Glomerular visceral epithelial cell (primary cell): ENCODE measurements at regions not wholly inside any gene's neighbourhood (a gene's known extent, or its start where the extent isn't known, plus 50 kb on each side); places are given as distances from the start of the nearest gene placed in this dataset.

ENCODE experiments used
- DNase-seq: peaks from one replicate; pipeline ENCODE4 v3.0.0-alpha.2; 2016; ENCODE audit errors: extremely low spot score

GRCh38 chr11:113554526-113554925, 79.3 kb upstream of the DRD2 start:
- DNase-seq: no peak

- DNase-seq: no peak
Observed at GRCh38 chr11:113553915-113554314, 78.7 kb upstream of the DRD2 start.

GRCh38 chr11:113553235-113553634, 78.0 kb upstream of the DRD2 start:
- DNase-seq: peak; percentile 95

GRCh38 chr11:113552271-113552670, 77.1 kb upstream of the DRD2 start:
- no peak for DNase-seq

- no peak for DNase-seq
Observed at GRCh38 chr11:113551645-113552044, 76.4 kb upstream of the DRD2 start.

GRCh38 chr11:113549611-113550578, 74.7 kb upstream of the DRD2 start:
- no peak for DNase-seq

- no peak for DNase-seq
Observed at GRCh38 chr11:113549061-113549460, 73.9 kb upstream of the DRD2 start.

- no peak for DNase-seq
Observed at GRCh38 chr11:113547739-113548138, 72.5 kb upstream of the DRD2 start.

- peak; percentile 68 for DNase-seq
Observed at GRCh38 chr11:113546757-113547507, 71.7 kb upstream of the DRD2 start.

GRCh38 chr11:113542420-113542819, 67.2 kb upstream of the DRD2 start:
- no peak for DNase-seq

- no peak for DNase-seq
Observed at GRCh38 chr11:113540416-113541330, 65.5 kb upstream of the DRD2 start.

- no peak for DNase-seq
Observed at GRCh38 chr11:113538451-113539412, 63.5 kb upstream of the DRD2 start.

- DNase-seq: no peak
Observed at GRCh38 chr11:113534625-113535024, 59.4 kb upstream of the DRD2 start.

GRCh38 chr11:113533425-113533698, 58.2 kb upstream of the DRD2 start:
- no peak for DNase-seq

GRCh38 chr11:113532697-113533424, 57.7 kb upstream of the DRD2 start:
- DNase-seq: peak; percentile 69

GRCh38 chr11:113531575-113532451, 56.6 kb upstream of the DRD2 start:
- no peak for DNase-seq

GRCh38 chr11:113531083-113531482, 55.9 kb upstream of the DRD2 start:
- no peak for DNase-seq

GRCh38 chr11:113529606-113530005, 54.4 kb upstream of the DRD2 start:
- no peak for DNase-seq

- DNase-seq: peak; percentile 8
Observed at GRCh38 chr11:113528982-113529381, 53.8 kb upstream of the DRD2 start.
